Peyer's patch (tissue), 4 donors: ENCODE measurements at regions not wholly inside any gene's neighbourhood (a gene's known extent, or its start where the extent isn't known, plus 50 kb on each side); places are given as distances from the start of the nearest gene placed in this dataset.

Source experiments
- CTCF ChIP-seq, 6 experiments: fragments of 450-650 bp in 4 of 6; fragments of 200-600 bp in 2 of 6; sonication (generic) in 1 of 6; IDR thresholded peaks; one replicate each; pipeline ENCODE4 v1.5.1; 2017 to 2019; ENCODE audit warnings: antibody characterized with exemption in 6 of 6, mild to moderate bottlenecking in 3 of 6, moderate library complexity in 1 of 6
- POLR2A ChIP-seq, 2 donors: fragments of 450-650 bp; IDR thresholded peaks; one replicate each; pipeline ENCODE4 v1.5.1; 2017; ENCODE audit warnings: antibody characterized with exemption in 2 of 2, mild to moderate bottlenecking in 2 of 2, moderate library complexity in 2 of 2

- TF ChIP-seq CTCF (IDR thresholded peaks at IDR 0.05) = no peak
- TF ChIP-seq POLR2A (IDR thresholded peaks at IDR 0.05) = no peak
Observed at GRCh38 chr1:24985737-24986136, 55.7 kb upstream of the RUNX3 start.
